ENCODE measurements at regions not wholly inside any gene's neighbourhood (a gene's known extent, or its start where the extent isn't known, plus 50 kb on each side); places are given as distances from the start of the nearest gene placed in this dataset.

DNA sequence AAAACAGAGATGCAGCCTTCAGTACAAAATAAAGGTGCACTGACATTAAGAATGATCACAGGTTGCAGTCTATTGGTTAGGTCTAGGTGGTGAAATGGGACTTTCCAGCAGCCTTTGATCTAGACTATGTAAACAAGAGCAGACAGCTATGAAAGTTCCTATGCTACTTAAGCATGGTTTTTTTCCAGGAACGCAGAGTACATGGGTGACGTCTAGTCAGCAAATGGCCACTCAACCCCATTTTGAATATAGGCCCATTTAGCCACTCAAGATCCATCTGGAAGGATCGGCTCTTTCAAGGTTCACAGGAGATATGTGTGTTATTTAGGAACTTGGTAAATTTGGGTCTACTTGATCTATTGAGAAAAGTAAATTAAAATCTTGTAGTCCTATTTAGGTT is 1424.6 kb upstream of the LRRTM3 start:
- TF ChIP-seq EZH2 (IDR thresholded peaks at IDR 0.05; ENCODE audit: borderline replicate concordance, insufficient read depth, low read depth, low read length, poor library complexity, severe bottlenecking) (no peak), CTCF (IDR thresholded peaks at IDR 0.05) (no peak)

Data from B cell (primary cell).